Right lobe of liver (tissue), 4 donors: ENCODE measurements at regions not wholly inside any gene's neighbourhood (a gene's known extent, or its start where the extent isn't known, plus 50 kb on each side); places are given as distances from the start of the nearest gene placed in this dataset.

Experiments used
- CTCF ChIP-seq, 4 donors: fragments of 200-600 bp in 3 of 4; fragments of 450-650 bp in 1 of 4; IDR thresholded peaks; one replicate each; pipeline versions ENCODE4 v1.5.1 to v1.8.0; 2016 to 2022; ENCODE audit warnings: antibody characterized with exemption in 4 of 4, mild to moderate bottlenecking in 2 of 4
- POLR2A ChIP-seq: fragments of 450-650 bp; IDR thresholded peaks from one replicate; pipeline ENCODE4 v1.6.1; 2017; ENCODE audit warnings: antibody characterized with exemption, mild to moderate bottlenecking
- donor health status: DM: no; HTN: no; CAD: no.
- donor health status: DM: no; HTN: no; CAD: no.
- donor health status: DM: no; HTN: yes; CAD: no.

- TF ChIP-seq CTCF (IDR thresholded peaks at IDR 0.05) = no peak
- TF ChIP-seq POLR2A = no peak
These were observed 691.0 kb downstream of the ZEB2 start for GRCh38 chr2:143828763-143829537.
